GM18505 (cell line): ENCODE measurements at regions not wholly inside any gene's neighbourhood (a gene's known extent, or its start where the extent isn't known, plus 50 kb on each side); places are given as distances from the start of the nearest gene placed in this dataset.

Source experiments
- ATAC-seq: cut with Tn5 transposase; IDR thresholded peaks from one replicate; pipeline ENCODE4 v1.9.1; 2021; ENCODE audit not compliant: unreplicated experiment
- POLR2A ChIP-seq: IDR thresholded peaks from 4 replicates; pipeline ENCODE4 v1.6.1; 2011; ENCODE audit warnings: borderline replicate concordance; ENCODE audit not compliant: insufficient read depth, insufficient read length; ENCODE audit errors: extremely low read depth

DNA sequence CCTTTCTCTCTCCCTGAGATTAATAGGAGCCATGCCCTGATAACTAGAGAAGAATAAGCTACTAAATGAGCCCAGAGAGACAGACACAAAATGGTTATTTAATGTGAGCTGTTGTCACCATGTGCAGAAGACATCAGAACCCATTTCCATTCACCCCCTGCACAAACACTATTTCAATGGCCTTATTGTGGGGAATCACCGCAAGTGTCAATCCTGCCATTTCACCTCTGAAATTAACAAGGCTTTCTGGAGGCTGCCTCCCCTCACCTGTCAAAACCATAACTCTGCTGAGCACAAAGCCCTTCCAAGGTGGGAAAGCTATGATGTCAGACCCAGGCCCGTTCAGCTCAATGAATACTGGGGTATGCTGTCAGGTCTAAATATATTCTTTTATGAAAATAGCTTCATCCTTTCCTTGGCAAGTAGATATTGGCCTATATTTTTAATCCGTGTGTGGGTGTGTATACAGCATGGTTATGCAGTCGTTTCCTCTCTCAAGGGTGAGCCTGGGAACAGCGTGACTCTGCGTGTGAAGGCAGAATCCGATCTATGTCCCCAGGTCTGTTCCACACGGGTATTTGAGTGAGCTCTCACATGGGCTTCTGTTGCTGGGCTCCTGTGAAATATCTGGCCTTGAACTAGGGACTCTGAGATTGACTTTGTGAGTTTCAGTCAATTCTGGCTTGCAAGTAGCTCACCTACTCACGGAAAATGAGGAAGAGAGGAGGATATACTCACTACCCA lies 266.3 kb downstream of the FBXW7 start:
- no peak for TF ChIP-seq POLR2A
- no peak for ATAC-seq

DNA sequence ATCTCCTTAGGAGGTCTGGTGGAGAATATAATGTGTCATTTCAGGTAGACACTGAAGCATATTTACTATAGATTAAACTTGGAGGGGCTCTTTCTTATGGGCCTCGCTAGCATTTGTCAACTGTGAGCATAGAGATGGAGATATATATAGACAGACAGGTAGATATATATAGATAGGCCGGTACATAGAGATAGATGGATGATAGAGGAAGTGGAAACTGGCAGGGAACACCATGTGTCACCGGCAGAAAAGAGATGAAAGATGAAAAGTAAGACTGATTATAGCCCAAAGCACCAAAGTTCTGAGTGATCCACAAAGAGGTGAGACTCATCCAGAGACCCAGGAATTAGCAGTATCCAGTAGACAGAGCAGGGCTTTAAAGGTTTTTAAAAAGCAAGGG lies 268.1 kb downstream of the FBXW7 start:
- ATAC-seq: no peak
- TF ChIP-seq POLR2A: no peak

DNA sequence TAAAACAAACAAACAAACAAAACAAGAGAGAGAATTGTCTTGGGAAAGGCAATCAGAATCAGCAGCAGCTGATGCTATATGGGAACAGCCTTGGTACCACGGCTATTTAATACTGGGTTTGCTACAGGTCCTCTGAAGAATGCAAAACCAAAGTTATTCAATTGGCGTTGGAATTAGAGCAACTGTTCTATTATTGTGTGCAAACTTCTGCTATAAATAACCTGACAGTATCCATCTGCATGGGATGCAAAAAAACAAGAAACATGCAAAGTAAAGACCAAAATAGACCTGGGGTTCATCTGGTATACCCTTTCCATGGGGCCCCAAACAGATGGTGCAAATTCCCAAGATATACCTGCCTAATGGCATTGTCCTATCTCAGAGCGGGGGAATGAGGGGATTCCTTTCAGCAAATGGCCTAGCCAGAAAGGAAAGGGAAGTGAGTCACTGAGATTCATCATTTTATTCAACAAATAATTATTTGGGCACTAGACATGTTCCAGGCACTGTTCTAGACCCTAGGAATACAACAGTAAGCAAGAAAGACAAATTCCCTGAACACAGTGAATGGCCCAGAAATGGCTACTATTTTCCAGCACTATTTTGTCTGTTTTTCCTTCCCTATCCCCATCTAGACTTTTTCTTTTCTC lies 268.9 kb downstream of the FBXW7 start:
- ATAC-seq: no peak
- TF ChIP-seq POLR2A: no peak

DNA sequence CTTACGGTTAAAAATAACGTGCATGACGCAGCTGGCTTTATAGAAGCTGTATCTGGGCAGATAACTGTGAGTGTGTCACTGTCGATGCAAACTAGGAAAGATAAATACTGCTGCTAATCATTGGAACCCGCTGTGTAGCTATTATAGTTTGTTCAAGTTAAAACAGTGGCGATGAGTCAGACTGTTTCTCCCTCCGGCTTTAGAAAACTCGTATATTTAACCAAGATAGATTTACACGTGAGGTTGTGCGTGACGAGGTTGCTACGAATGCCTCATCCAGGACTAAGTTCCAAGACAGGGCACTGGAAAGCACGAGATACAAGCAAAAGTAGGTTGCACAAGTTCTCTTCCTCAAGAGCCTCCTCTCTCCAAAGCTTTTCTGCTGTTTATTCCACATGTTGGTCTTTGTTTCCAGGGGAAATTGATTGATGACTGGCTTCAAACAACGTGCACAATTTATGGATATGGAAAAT lies 270.7 kb downstream of the FBXW7 start:
- no peak for TF ChIP-seq POLR2A
- ATAC-seq: no peak

DNA sequence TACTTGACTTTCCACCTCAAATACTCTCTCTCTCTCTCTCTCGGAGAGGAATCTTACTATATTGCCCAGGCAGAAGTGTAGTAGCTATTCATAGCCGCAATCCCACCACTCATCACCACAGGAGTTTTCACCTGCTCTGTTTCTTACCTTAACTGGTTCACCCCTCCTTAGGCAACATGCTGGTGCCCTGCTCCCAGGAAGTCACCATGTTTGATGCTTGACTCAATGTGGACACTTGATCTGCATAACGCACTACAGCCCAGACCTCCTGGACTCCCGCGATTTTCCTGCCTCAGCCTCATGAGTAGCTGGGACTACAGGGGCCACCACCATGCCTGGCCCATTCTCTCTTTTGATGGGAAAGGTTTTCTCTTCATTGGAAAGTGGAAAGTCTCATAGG lies 271.8 kb downstream of the FBXW7 start:
- no peak for TF ChIP-seq POLR2A
- no peak for ATAC-seq

DNA sequence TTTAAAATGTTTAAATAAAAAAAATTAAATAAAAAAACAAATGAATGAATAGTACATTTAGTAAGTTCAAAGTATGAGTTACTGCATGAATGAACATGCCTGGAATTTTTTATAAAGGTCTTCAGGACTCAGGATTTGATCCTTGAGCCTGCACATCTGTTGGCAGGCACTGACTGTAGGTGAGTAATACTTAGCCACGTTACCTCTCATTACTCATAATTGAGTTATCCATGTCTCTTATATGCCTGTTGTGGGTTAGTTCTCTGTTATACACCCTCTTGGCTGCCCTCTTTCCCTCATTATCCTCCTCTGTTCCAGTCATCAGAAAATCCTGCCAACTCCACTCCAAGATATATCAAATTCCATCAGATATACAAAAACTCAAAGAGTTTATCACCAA lies 276.0 kb downstream of the FBXW7 start:
- TF ChIP-seq POLR2A: no peak
- ATAC-seq: no peak

DNA sequence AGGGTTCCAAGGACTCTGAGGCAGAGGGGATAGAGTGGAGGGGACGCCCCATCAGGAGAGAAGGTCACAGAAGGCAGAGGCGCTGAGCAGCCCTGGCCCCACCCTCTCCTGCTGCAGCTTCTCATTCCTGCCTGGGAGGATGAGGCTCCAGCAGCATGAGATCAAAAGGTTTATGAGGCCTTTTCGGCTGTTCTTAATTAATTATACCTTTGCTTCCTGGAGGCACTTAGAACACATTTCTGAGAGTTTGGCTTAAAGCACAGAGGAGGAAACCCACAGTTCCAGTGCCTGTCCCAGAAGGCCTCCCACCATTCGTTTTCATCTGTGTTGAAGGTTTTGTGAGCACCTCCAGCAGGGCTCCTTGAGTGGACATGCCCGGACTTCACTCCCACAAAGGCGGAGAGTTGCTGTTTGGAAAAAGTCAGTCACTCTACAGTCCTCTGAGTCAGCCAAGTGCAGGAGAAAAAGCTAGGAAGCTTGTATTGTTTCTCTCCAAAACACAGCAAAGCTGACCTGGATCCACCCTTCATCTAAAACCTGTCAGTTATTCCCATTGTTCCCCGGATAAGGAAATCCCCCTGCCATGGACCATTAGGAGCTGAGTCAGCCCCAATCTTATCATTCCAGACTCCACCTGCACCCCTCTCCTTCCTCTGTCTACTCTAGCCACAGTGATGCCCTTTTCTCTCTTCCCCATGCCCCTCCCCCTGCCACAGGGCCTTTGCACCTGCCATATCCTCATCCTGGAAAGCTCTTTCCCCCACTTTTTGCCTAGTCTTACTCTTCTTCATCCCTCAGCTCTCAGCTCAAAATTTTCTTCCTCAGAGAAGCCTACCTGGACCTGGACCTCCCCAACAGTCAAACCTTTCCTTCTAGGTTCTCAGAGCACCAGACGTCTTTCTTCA lies 276.8 kb downstream of the FBXW7 start:
- no peak for TF ChIP-seq POLR2A
- ATAC-seq: no peak

DNA sequence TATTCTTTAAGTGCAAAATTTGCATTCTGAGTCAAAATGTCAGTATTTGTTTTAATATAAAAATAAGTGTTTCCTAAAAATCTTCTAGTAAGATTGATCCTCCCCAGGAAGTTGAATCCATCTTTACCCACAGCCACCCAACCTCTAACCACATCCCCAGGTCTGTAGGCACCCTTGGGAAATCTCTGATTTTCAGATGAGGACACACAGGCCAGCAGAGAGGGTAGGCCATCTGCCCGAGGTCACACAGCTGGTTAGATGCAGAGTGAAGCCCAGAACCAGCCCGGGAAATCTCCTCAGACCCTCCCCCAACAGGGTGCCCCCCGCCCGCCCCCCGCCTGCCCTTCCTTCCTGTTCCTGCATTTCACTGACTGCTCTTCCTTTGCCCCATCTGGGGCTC lies 277.5 kb downstream of the FBXW7 start:
- ATAC-seq: no peak
- TF ChIP-seq POLR2A: no peak

DNA sequence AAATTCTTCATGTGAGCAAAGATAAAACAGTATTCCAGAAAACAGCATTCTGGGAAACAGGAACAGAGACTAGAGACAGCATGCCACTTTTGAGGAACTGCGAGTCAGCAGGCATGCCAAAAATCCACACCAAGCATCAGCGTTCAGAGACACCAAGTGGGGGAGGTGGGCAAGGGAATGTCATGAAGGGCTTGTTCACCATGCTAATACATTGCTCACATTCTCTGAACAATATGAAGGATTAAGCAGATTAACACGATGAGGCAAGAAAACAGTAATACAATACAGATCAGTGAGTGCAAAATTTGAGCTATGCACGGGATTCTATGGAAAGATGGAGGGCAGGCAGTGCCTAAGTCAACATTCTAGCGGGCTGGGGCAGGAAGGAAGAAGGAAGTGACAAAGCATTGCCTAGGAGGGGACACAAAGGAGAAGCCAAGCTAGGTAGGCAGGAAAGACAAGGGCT lies 278.3 kb downstream of the FBXW7 start:
- ATAC-seq: no peak
- TF ChIP-seq POLR2A: no peak

DNA sequence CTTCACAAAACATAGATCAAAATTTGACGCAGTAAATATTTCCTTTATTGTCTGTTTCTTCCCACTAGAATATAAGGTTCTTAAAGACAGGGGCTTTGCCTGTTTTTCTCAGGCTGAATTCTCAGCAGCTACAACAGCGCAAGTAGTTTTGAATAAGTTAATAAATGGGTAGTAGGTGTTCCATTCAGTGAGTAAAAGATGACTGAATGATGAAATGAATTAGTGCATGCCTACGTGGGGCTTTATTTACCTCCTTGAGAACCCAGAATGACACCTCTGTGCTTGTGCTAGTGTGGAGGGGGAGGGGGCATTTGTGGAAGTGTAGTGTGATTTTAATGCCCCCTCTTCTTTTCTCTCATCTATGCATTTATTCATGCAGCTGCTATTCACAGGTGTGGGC lies 278.9 kb downstream of the FBXW7 start:
- no peak for ATAC-seq
- no peak for TF ChIP-seq POLR2A

DNA sequence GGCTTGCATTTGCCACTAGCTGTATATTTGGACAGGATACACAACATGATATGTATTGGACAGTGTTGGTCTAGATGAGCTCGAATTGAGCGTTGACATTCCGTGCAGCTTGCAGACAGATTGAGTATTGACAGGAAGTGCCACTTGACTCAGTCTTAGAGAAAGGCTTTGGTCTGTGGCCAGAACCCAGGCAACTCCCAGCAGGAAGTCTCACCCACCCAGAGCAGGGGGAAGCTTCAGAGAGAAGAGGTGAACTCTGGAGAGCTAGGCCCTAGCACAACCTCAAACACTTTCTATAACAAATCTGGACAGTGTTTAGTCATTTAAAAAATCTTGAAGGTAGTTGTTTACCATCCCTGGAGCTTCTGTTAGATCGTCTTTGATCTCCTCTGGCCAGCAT lies 280.5 kb downstream of the FBXW7 start:
- peak; percentile 86 for ATAC-seq

DNA sequence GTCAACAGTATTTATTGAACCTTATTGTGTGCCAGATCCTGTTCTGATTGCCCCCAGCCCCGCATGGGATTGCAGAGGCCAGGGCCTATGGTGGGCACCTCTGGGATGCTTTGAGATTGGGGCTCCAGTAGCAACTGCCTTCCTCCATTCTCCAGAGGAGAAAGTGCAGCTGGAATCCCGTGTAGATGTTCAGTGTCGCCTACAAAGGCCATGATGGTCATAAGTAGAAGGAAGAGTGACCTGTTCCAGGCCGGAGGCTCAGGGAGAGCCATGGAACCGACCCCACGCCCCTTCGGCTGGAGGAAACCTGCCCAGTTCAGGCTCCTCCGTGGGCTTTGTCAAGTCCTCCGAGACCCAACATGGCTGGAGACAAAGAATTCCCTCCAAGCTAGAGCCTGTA lies 287.5 kb downstream of the FBXW7 start:
- no peak for TF ChIP-seq POLR2A
- no peak for ATAC-seq

More for the DNA sequence above, 280.5 kb downstream of the FBXW7 start:
- no peak for TF ChIP-seq POLR2A

DNA sequence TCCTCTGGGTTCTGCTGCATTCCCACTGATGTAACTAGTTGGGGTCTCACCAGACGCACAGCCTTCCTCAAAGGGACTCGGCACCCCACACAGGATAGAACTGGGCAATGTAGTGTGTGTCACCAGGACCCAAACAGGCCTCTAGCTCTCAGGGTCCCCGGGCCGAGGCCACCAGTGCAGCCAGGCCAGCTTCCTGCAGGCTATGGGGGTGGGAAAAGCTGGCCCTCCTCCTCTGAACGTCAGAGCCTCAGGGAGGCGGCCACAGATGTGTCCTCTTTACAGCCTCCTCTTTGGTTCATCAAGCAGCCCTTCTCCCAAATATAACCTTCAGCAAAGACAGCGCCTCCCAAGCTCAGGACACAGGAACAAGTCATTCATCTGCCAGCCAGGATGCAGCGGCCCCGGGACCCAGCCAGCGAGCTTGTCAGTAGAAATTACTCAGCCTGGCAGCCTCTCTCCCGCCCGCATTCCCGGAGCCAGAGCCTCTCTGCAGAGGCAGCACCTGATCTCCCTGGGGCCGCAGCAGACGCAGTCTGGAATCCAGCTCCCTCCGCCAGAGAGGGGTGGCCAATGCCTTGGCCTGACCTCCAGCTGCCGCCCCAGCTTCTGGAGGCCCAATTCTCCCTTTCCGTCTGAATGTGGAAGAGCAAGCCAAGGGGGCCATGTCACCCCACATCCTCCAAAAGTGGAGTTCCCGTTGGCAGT lies 288.5 kb downstream of the FBXW7 start:
- no peak for ATAC-seq
- TF ChIP-seq POLR2A: no peak

DNA sequence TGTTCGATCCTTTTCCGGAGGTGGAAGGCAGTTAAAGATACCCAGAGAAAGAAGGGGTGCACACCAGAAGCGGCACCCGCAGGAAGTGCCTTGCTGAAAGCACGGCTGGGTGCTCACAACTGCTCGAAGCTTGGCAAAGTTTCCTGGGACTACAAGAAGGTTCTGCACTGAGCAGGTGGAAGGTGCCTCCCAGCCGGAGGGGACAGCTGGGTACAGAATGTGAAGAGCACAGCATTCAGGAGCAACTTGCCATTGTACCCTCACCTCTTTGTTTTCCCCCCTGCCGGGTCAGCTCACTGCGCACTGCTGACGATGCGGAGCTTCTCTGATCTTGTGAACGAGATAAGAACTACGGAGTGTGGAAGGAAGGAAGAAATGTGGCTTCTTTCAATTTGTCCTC lies 289.2 kb downstream of the FBXW7 start:
- ATAC-seq: no peak
- TF ChIP-seq POLR2A: no peak

DNA sequence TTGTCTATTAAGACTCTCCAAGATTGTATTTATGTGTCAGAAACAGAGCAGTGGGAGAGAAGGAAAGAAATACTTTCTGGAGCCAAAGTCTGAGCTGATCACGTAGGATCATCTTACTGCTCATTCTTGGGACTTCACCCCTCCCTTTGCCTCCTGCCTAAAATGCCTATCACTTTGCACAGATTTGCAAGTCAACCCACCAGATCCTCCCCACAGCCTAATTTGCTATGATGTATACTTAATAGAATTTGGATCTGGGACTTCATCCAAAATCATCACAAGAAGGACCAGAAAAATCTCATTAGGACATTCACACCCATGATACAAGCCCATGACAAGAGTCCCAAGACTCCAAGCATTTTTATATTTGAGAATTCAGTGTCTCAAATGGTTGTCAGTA lies 290.2 kb downstream of the FBXW7 start:
- TF ChIP-seq POLR2A: no peak
- ATAC-seq: no peak
